PC-9 (cell line): ENCODE measurements at regions not wholly inside any gene's neighbourhood (a gene's known extent, or its start where the extent isn't known, plus 50 kb on each side); places are given as distances from the start of the nearest gene placed in this dataset.

Experiments
- BruUV-seq: library from RNA; stranded (reverse); fragments of 400-500 nt; replicated peaks from 2 replicates; lab custom pipeline; 2021; lab: Mats Ljungman, UMichigan
- CTCF ChIA-PET: fragments of 300-600 bp; sonication (Branson Sonifier 250); formaldehyde crosslinking; loops from one replicate; lab custom pipeline; 2022; ENCODE audit warnings: antibody characterized with exemption; lab: Charles Lee
- POLR2A ChIA-PET: fragments of 300-600 bp; sonication (Branson Sonifier 250); formaldehyde crosslinking; loops from one replicate; lab custom pipeline; 2022; ENCODE audit warnings: antibody characterized with exemption; ENCODE audit not compliant: unreplicated experiment; lab: Charles Lee
- DNase-seq, 2 experiments: peaks; one replicate each; pipeline versions ENCODE4 v3.0.0 to v3.0.0-alpha.2; 2015 to 2022; ENCODE audit warnings: mixed read lengths in 1 of 2
- H2AFZ ChIP-seq: fragments of 200-600 bp; sonication (generic); 2 replicates; pipeline ENCODE4 v1.8.1; 2017; ENCODE audit warnings: antibody characterized with exemption
- H3F3A ChIP-seq: fragments of 200-600 bp; sonication (generic); 2 replicates; pipeline ENCODE4 v1.8.1; 2017; ENCODE audit warnings: antibody characterized with exemption, mild to moderate bottlenecking, low read depth; ENCODE audit not compliant: insufficient read depth
- H3K27ac ChIP-seq: fragments of 200-600 bp; sonication (generic); 2 replicates; pipeline ENCODE4 v1.6.1; 2016; ENCODE audit warnings: mixed run types
- H3K27me3 ChIP-seq: fragments of 200-600 bp; sonication (generic); 2 replicates; pipeline ENCODE4 v1.6.1; 2016; ENCODE audit warnings: low read depth, mixed run types; ENCODE audit not compliant: insufficient read depth
- H3K36me3 ChIP-seq: fragments of 200-600 bp; sonication (generic); 2 replicates; pipeline ENCODE4 v1.6.1; 2016; ENCODE audit warnings: low read depth, mixed run types
- H3K4me1 ChIP-seq: fragments of 200-600 bp; sonication (generic); replicated peaks from 2 replicates; pipeline ENCODE4 v1.6.1; 2016; ENCODE audit warnings: mixed run types; ENCODE audit not compliant: insufficient read depth
- H3K4me2 ChIP-seq: fragments of 200-600 bp; sonication (generic); 2 replicates; pipeline ENCODE4 v1.6.1; 2017; ENCODE audit warnings: mixed run types
- H3K4me3 ChIP-seq: fragments of 200-600 bp; sonication (generic); 2 replicates; pipeline ENCODE4 v1.6.1; 2016; ENCODE audit warnings: mixed run types
- H3K79me2 ChIP-seq: fragments of 200-600 bp; sonication (generic); 2 replicates; pipeline ENCODE4 v1.6.1; 2017; ENCODE audit warnings: low read depth, mixed run types
- H3K9me2 ChIP-seq: fragments of 200-600 bp; sonication (generic); 2 replicates; pipeline ENCODE4 v1.8.1; 2017; ENCODE audit warnings: mild to moderate bottlenecking; ENCODE audit not compliant: insufficient read depth
- H3K9me3 ChIP-seq: fragments of 200-600 bp; sonication (generic); 2 replicates; pipeline ENCODE4 v1.8.1; 2016; ENCODE audit warnings: low read depth; ENCODE audit not compliant: insufficient read depth
- H4K20me1 ChIP-seq: fragments of 200-600 bp; sonication (generic); 2 replicates; pipeline ENCODE4 v1.8.1; 2017; ENCODE audit not compliant: insufficient read depth
- EZH2 ChIP-seq: fragments of 200-600 bp; sonication (generic); IDR thresholded peaks from 2 replicates; pipeline ENCODE4 v1.8.0; 2017; ENCODE audit warnings: antibody characterized with exemption, low read depth
- intact Hi-C: fragments of 100-400 bp; cut with micrococcal nuclease; formaldehyde crosslinking; loops from one replicate; pipeline ENCODE4 v1.10.0; 2022; ENCODE audit not compliant: unreplicated experiment
- TF ChIP-seq, protein P1 (sequence below): fragments of 200-600 bp; sonication (generic); conservative IDR thresholded peaks from 2 replicates; pipeline ENCODE4 v1.6.1; 2017; ENCODE audit warnings: mixed run types, antibody characterized with exemption, mild to moderate bottlenecking, moderate library complexity

DNA sequence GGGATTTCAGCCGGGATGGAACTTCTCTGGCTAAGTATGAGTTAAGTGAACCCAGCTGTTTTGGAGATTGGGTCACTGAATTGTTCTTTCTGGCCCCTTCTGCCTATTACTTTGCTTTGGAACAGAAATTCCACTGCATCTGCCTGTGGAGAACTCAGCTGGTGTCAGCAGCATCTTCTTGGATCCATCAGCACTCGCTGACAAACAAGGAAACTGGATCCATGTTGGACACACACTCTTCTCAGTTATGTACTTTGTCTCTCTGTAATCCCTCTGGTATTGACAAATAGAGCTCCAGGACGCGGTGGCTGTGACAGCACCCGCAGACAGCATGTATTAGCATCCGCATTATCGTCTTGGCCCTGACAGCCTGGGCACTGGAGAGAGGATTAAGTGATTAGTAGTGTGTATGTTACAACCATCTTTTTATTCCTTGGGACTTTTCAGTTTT, 73.0 kb upstream of the BMPER start:
- no peaks in the 10 kb centered on the region; the same call in 1 of the 2 replicates for H3K9me3 ChIP-seq
- no peak for DNase-seq

DNA sequence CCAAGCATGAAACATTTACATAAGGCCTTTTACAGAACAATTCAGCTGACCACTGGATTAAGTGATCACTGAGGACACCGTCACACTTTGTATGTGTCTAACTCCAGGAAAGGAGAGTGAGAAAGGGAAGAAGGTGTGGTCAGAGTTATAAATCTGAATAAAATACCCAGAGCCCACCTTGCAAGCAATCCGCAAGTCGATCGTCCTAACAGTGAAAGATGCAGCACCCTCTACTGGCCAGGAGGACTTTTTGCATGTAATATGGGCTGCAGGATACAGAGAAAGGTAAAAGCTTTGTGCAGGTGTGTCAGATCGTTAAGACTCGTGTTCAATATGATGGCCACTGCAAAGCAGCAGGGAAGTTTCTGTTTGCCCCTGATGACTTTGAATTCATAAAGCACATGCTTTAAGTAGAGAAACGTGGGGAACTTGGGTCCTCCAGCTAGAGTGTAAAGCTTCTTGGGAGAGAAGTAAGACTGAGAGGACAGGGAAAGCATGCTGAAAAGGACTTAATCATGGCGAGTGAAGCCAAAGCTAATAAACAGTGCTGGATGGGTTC, 68.5 kb upstream of the BMPER start:
- Histone ChIP-seq H3K4me3 (peak overlapping the region; percentile 25; the same call in 1 of the 2 replicates), H3K27ac (no peak overlapping the region), H3K27me3 (peaks cover 26% of the 10 kb centered on the region), H3K79me2 (no peaks in the 10 kb centered on the region), H3K36me3 (no peaks in the 10 kb centered on the region), H3K9me2 (no peaks in the 10 kb centered on the region; the same call in 1 of the 2 replicates), H3K4me1 (no peaks in the 10 kb centered on the region), H3F3A (no peaks in the 10 kb centered on the region), H3K4me2 (peak overlapping the region; percentile 50), H3K9me3 (no peaks in the 10 kb centered on the region; the same call in 1 of the 2 replicates), H2AFZ (peak overlapping the region; percentile 60), H4K20me1 (no peaks in the 10 kb centered on the region)
- ChIA-PET POLR2A (no interaction called here), CTCF (interaction anchor here (0.5 kb wide), 1 partner anchor 68 kb away, joined by 3 read pairs; no protein-coding TSS in a partner anchor)
- BruUV-seq: no TSS peak
- DNase-seq: peak in 1 of 2 experiments; percentile 14
- intact Hi-C loops: no loop called here
- TF ChIP-seq EZH2: no peak
- TF ChIP-seq, protein P1, sequence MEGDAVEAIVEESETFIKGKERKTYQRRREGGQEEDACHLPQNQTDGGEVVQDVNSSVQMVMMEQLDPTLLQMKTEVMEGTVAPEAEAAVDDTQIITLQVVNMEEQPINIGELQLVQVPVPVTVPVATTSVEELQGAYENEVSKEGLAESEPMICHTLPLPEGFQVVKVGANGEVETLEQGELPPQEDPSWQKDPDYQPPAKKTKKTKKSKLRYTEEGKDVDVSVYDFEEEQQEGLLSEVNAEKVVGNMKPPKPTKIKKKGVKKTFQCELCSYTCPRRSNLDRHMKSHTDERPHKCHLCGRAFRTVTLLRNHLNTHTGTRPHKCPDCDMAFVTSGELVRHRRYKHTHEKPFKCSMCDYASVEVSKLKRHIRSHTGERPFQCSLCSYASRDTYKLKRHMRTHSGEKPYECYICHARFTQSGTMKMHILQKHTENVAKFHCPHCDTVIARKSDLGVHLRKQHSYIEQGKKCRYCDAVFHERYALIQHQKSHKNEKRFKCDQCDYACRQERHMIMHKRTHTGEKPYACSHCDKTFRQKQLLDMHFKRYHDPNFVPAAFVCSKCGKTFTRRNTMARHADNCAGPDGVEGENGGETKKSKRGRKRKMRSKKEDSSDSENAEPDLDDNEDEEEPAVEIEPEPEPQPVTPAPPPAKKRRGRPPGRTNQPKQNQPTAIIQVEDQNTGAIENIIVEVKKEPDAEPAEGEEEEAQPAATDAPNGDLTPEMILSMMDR: peak; percentile 87

More for the DNA sequence above, 73.0 kb upstream of the BMPER start:
- H3K4me3 ChIP-seq: no peak overlapping the region
- intact Hi-C loops: no loop called here
- H3K9me2 ChIP-seq: no peaks in the 10 kb centered on the region
- no peaks in the 10 kb centered on the region for H3K4me1 ChIP-seq
- ChIA-PET CTCF (interaction anchor here (0.6 kb wide), 1 partner anchor 54 kb away, joined by 4 read pairs; no protein-coding TSS in a partner anchor), POLR2A (no interaction called here)
- no peaks in the 10 kb centered on the region for H3K36me3 ChIP-seq
- H3K4me2 ChIP-seq: no peak overlapping the region
- H3K79me2 ChIP-seq: no peaks in the 10 kb centered on the region
- BruUV-seq: no TSS peak
- peaks cover 32% of the 10 kb centered on the region for H3K27me3 ChIP-seq
- TF ChIP-seq, protein P1: no peak
- TF ChIP-seq EZH2: no peak
- H3F3A ChIP-seq: no peaks in the 10 kb centered on the region
- no peak overlapping the region for H2AFZ ChIP-seq
- H3K27ac ChIP-seq: no peak overlapping the region
- H4K20me1 ChIP-seq: no peaks in the 10 kb centered on the region

DNA sequence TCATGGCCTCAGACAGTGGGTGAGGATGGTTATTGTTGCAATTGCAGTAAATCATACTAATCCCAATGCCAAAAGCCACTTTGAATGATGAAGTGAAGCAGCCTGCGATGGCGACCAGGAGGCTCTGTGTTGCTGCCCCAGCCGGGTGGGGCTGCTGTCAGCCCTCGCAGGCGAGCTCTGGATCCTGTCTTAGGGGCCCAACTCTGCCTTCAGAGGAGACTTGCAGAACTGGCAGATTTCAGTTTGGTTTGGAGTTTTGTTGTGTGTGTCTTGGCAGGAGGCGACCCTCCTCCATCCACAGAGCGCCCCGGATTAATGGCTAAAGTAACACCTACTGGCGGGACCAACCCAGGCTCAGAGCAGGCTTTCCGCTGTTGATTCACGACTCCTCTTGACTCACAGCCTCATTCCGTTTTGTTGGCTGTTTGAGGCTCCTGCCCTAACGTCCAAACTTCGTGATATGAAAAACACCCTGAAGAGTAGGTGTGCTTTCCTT, 67.9 kb upstream of the BMPER start:
- Histone ChIP-seq H3K4me3 (no peak overlapping the region; the same call in 1 of the 2 replicates), H3K36me3 (no peaks in the 10 kb centered on the region), H3F3A (no peaks in the 10 kb centered on the region), H3K4me2 (peak overlapping the region; percentile 50; the same call in 1 of the 2 replicates), H3K79me2 (no peaks in the 10 kb centered on the region), H3K9me2 (no peaks in the 10 kb centered on the region; the same call in 1 of the 2 replicates), H3K9me3 (no peaks in the 10 kb centered on the region; the same call in 1 of the 2 replicates), H3K27ac (no peak overlapping the region), H4K20me1 (no peaks in the 10 kb centered on the region), H3K4me1 (no peaks in the 10 kb centered on the region), H2AFZ (peak overlapping the region; percentile 60; the same call in 1 of the 2 replicates), H3K27me3 (peaks cover 20% of the 10 kb centered on the region)
- intact Hi-C loops: no loop called here
- TF ChIP-seq, protein P1: no peak
- no peak for DNase-seq
- CTCF ChIA-PET: interaction anchor here (0.5 kb wide), 1 partner anchor 67 kb away, joined by 3 read pairs; no protein-coding TSS in a partner anchor
- POLR2A ChIA-PET: no interaction called here
- BruUV-seq: no TSS peak
